ENCODE measurements at regions not wholly inside any gene's neighbourhood (a gene's known extent, or its start where the extent isn't known, plus 50 kb on each side); places are given as distances from the start of the nearest gene placed in this dataset.
"Not testable (repeated sequence)": the region's sequence is repeated elsewhere in the genome, so short reads cannot be mapped to it uniquely, and the experiment has no call there.

DNA sequence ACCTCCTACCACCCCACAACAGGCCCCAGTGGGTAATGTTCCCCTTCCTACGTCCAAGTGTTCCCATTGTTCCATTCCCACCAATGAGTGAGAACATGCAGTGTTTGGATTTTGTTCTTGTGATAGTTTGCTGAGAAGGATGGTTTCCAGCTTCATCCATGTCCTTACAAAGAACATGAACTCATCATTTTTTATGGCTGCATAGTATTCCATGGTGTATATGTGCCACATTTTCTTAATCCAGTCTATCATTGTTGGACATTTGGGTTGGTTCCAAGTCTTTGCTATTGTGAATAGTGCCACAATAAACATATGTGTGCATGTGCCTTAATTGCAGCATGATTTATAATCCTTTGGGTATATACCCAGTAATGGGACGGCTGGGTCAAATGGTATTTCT, 81.6 kb downstream of the P2RY10 start:
- DNase-seq (ENCODE audit: low spot score) = not testable (repeated sequence)

DNA sequence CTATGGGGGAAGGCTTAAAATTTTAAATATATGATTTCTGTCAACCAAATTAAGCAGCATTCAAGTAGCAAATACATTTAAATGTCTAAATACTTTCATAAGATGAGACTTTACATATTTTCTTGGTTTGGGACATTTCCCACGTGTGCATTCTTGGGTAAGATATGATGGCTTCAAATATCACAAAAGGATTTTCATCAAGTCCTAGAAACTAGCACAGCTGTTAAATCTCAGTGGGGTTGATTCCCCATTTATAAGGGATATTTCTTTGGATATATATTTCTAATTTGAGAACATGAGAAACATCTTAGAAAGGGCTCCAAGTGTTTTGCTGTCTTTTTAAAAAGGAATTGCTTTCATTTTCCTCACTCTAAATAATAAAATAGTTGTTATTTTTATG, 90.2 kb downstream of the P2RY10 start:
- no peak for DNase-seq (ENCODE audit: low spot score)

GRCh38 chrX:79036157-79036880, 91.1 kb downstream of the P2RY10 start:
- no peak for DNase-seq (ENCODE audit: low spot score)

GRCh38 chrX:79065696-79066095, 78.8 kb upstream of the GPR174 start:
- peak; percentile 20 for DNase-seq (ENCODE audit: low spot score)

DNA sequence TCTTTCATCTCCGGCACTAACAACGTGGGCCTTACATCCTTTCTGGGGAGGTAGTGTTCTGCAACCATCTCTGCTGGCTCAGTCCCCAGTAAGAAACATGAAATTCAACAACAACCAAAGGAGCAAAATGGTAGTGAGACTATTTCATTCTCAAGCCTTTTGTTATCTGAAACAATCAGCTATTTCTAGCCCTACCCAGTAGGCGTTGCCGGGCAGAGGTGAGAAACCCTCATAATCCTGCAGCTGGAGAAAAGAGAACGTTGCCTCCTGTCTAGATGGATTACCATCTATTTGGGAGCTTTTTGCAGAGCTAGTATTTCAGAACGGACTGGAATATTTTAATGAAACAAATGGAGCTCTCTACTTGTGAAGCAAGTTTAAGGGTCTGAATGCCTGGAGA, 66.4 kb upstream of the GPR174 start:
- no peak for DNase-seq (ENCODE audit: low spot score)

DNA sequence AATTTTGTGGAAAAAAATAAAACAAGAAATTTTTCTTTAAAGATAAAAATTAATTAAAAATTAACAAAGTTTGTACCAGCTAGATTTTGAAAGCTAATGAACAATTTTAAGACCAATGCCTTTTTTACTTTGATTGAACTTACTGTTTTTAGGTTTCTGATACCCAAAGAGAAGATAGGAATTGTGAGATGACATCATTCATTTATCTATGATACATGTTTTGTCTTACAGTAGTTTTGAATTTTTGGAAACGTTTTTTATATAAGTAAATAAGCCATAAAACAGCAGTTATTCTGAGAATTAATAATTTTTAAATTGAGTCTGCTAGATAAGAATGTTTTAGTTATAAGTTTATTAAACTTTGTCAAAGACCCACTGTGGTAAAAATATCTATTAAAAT, 65.0 kb upstream of the GPR174 start:
- DNase-seq (ENCODE audit: low spot score) = no peak

GRCh38 chrX:79080141-79080540, 64.3 kb upstream of the GPR174 start:
- no peak for DNase-seq (ENCODE audit: low spot score)

DNA sequence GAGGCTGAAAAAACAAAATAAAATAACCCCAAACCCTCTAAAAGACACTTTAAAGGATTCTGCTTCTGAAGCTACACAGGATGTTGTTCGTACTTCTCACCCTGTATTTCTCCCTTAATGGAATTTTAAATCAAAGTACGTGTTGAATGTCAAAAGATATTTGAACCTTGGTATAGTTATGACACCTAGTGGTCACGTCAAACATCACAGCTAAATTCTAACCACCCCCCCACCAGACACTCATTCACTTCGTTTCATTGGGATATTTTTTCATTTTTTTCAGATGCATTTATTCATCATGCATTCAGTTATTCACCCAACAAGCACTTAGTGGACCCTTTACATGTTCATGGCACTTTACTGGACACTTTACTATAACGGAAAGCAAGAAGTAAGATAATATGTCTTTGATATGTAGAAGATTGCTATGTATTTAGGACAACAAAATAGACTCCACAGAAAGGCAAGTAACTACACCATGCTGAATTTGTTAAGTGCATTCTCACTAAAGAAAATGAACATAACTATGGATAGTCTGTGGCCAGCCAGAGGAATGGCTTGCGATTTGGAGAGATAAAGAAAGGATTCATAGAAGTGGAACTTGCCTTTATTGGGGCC, 62.5 kb upstream of the GPR174 start:
- peak; percentile 65 for DNase-seq (ENCODE audit: low spot score)

DNA sequence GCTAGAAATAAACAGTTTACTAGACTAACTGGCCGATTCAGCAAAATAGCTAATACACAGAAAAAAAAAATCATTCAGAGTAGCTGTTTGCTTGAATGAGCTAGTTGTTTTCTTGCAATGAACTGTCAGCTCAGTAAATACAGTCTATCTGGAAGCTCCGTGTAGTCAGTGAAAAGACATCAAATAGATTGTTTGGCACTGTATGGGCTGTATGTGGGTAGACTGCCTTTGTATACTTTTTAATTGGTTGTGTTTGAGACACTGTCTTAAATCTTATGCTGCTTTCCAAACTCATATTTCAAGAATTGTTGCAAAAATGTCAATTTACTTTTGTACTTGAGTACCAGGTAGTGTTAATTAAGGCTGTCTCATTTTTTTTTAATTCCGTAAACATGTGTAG, 61.6 kb upstream of the GPR174 start:
- DNase-seq (ENCODE audit: low spot score) = no peak

DNA sequence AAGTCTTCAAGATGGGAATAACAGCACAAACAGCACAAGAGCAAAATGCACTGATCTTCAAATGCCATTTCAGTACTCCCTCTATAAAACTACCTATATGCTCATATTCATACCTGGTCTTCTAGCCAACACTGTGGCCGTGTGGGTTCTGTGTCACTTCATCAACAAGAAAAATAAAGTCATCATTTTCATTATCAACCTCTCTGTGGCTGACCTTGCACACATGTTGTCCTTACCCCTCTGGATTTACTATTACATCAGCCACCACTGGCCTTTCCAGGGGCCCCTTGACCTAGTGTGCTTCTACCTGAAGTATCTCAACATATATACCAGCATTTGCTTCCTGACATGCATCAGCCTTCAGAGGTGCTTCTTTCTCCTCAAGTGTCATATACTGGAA, 59.6 kb upstream of the GPR174 start:
- no peak for DNase-seq (ENCODE audit: low spot score)

- DNase-seq (ENCODE audit: low spot score) = no peak
These were observed 54.4 kb upstream of the GPR174 start for GRCh38 chrX:79089896-79090584.

DNA sequence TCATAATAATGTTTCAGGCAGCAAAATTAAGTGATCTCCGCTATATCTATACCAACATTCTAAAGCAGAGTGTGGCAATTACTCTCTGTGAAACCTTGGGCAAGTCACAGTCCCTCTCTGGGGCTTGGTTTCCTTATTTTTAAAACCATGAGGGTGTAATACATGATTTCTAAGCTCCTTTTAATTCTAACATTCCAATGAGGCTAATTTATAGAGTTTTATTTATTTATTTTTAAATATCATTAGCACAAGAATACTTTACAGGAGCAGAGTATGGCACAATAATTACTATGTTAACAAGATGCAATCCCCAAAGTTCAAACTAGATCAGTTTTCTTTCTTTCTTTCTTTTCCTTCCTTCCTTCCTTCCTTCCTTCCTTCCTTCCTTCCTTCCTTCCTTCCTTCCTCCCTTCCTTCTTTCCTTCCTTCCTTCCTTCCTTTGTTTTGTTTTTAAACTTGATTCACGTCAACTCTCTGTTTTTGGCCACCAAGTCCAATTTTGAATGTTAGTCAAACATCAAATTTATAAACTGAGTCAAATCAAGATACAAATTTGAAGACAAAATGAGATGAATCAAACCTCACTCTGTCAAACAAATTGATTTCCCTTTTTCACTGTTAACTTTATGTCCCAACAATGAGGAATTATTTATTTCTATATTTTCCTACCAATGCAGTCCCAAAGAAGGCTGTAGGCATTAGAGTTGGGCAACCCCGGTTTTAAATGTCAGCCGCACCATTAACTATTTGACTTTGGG, 50.2 kb upstream of the GPR174 start:
- no peak for DNase-seq (ENCODE audit: low spot score)

Data from NAMALWA (cell line).